SW480 (cell line): ENCODE measurements at regions not wholly inside any gene's neighbourhood (a gene's known extent, or its start where the extent isn't known, plus 50 kb on each side); places are given as distances from the start of the nearest gene placed in this dataset.
"Not testable (repeated sequence)": the region's sequence is repeated elsewhere in the genome, so short reads cannot be mapped to it uniquely, and the experiment has no call there.

Experiments
- DNase-seq: peaks from one replicate; pipeline ENCODE4 v3.0.0-alpha.2; 2016; ENCODE audit warnings: low spot score

- DNase-seq: no peak
Observed at GRCh38 chr12:59344224-59344623, 251.6 kb upstream of the SLC16A7 start.

GRCh38 chr12:59329462-59329861 is 266.4 kb upstream of the SLC16A7 start:
- DNase-seq: no peak

- not testable (repeated sequence) for DNase-seq
Observed at GRCh38 chr12:59328395-59329075, 267.3 kb upstream of the SLC16A7 start.

GRCh38 chr12:59326457-59326856 is 269.4 kb upstream of the SLC16A7 start:
- DNase-seq: not testable (repeated sequence)

DNA sequence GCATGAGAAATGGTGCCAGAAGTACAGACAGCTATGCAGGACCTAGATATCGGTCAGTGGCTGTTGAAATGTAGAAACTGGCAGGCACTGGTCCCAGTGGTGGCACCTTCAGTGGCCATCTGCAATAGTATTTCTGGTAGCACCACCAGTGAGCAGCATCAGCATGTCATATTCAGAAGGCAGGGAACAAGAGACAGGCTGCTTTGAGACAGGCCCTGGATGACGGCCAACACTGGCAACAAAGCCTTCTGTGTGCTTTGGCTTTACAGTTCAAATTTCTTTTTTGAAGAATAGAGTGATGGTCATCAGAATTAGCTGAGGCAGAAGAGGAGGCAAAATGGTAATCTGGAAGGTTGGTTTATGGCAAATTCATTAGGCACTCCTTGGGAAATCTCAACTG is 273.4 kb upstream of the SLC16A7 start:
- no peak for DNase-seq

DNA sequence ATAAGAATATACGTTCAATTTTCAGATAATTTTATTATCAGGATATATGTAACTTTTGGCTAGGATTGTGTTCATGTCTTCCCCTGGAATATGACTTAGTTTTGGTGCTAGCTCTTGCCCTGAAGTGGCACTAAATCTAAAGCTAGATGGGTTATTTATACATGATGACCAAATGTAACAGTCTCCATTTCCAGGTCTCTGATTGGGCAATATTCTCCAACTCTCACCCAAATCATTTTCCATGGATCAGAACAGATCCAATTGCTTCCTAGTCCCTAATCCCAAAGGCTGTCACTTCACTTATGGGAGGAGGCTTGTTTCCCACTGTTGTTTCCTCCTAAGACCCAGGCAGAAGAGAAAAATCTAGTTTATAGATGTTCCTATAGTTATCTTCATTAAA is 274.6 kb upstream of the SLC16A7 start:
- no peak for DNase-seq

DNA sequence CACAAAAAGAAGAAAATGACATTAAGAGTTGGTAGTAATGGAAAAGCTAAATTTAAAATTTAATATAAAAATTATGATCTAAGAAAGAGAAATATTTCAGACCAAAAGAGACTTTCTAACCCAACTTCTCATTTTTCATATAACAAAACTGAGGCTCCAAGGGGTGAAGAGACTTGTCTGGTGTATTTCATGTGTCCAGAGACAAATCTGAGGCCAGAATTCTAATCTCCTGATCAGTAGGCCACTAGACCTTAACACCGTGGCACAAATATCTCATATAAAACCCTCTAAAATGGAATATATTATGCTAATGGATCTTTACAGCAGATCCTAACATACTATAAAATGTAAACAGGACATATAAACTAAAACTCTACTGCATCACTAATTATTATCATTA is 275.7 kb upstream of the SLC16A7 start:
- DNase-seq: no peak

DNA sequence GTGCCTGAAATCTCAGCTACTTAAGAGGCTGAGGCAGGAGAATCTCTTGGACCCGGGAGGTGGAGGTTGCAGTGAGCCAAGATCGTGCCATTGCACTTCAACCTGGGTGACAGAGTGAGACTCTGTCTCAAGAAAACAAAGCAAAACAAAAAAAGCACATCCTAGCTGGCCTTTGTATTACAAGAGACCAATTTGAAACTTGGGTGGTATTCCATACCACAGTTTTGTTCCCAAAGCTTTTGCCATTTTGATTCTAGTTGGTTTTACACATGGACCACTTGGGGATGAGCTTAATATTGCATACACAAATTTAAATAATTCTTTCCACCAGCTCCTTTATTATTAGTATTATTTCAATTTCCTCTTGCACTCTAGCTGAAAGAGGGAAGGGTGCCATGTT is 276.9 kb upstream of the SLC16A7 start:
- no peak for DNase-seq

DNA sequence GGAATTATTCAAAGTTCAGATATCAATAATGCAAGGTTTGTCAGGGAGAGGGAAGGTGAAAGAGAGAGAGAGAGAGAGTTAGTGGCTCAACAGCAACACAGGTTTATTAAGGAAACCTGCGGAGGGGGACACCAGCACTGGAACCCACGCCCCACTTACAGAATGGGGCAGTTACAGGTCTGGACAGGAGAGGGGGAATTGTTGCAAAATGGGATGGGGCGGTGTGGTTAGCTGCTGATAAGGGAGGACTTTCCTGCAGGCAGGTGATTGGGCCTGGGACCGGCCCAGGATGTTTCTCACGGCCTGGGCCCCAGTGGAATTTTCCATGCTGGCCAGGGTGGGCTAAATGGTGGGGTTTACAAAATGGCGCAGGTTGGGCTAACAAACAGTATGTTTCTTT is 278.2 kb upstream of the SLC16A7 start:
- no peak for DNase-seq

DNA sequence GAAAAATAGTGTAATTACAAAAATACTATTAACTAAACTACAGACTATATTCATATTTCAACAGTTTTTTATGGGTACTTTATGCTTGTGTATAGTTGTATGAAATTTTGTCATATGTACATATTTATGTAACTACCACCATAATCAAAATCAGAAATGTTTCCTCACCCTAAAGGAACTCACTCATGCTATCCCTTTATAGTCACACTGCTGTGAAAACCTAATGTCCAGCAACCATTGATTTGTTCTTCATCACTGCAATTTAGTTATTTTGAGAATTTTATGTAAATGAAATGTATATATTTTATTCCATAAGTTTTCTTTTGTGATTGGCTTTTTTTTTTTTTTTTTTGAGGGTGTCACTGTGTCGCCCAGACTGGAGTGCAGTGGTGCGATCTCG is 278.9 kb upstream of the SLC16A7 start:
- DNase-seq: no peak

DNA sequence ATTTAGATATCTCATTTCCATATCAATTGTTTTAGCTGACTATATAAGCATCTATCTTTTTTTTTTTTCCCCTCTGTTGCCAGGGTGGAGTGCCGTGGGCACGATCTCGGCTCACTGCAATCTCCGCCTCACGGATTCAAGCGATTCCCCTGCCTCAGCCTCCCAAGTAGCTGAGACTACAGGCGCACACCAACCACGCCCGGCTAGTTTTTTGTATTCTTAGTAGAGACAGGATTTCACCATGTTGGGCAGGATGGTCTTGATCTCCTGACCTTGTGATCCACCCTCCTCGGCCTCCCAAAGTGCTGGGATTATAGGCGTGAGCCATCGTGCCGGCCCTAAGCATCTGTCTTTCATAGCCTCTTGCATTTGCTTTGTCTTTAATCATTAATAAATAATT is 279.5 kb upstream of the SLC16A7 start:
- not testable (repeated sequence) for DNase-seq

GRCh38 chr12:59314209-59314608 is 281.6 kb upstream of the SLC16A7 start:
- DNase-seq: no peak

GRCh38 chr12:59304077-59304721 is 291.6 kb upstream of the SLC16A7 start:
- no peak for DNase-seq

GRCh38 chr12:59298296-59298695 is 297.5 kb upstream of the SLC16A7 start:
- DNase-seq: no peak

- DNase-seq: no peak
Observed at GRCh38 chr12:59294221-59294620, 301.6 kb upstream of the SLC16A7 start.

- no peak for DNase-seq
Observed at GRCh38 chr12:59282999-59283398, 312.8 kb upstream of the SLC16A7 start.

DNA sequence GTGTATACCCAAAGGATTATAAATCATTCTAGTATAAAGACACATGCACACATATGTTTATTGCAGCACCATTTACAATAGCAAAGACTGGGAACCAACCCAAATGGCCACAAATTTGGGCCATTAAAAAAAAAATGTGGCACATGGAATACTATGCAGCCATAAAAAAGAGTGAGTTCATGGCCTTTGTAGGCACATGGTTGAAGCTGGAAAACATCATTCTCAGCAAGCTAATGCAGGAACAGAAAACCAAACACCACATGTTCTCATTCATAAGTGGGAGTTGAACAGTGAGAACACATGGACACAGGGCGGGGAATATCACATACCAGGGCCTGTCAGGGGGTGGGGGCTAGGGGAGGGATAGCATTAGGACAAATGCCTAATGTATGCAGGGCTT is 322.3 kb upstream of the SLC16A7 start:
- DNase-seq: not testable (repeated sequence)

DNA sequence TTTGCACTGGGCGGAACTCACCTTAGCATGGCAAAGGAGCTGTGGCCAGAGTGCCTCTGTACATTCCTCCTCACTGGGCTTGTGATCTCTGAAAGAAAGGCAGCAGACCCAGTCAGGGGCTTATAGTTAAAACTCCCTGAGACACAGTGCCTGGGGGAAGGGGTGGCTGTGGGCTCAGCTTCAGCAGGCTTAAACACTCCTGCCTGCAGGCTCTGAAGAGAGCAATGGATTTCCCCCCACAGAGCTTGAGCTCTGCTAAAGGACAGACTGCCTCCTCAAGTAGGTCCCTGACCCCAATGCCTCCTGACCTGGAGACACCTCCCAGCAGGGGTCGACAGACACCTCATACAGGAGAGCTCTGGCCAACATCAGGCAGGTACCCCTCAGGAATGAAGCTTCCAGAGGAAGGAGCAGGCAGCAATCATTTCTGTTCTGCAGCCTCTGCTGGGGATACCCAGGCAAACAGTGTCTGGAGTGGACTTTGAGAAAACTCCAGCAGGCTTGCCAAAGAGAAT is 327.5 kb upstream of the SLC16A7 start:
- DNase-seq: no peak

DNA sequence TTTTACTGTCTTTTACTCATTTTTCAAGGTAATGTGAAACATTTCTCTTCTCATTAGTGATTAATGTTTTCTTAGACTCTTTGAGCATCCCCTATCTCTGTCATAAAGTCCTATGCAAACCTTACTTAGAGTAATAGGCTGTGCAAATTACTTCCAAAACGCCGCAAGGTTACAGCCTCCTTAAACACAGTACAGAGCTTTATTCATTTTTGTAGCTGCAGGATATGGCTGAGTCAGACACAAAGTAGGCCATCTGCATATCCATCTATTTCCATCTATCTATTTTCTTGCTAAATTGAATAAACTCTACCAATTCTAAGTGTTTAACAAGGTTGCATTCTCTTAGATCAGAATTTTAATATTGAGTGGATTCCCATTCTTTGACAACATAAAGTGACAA is 335.6 kb upstream of the SLC16A7 start:
- no peak for DNase-seq

GRCh38 chr12:59252731-59253130 is 332.4 kb upstream of the LRIG3 start:
- no peak for DNase-seq

- no peak for DNase-seq
Observed at GRCh38 chr12:59250766-59251165, 330.5 kb upstream of the LRIG3 start.

DNA sequence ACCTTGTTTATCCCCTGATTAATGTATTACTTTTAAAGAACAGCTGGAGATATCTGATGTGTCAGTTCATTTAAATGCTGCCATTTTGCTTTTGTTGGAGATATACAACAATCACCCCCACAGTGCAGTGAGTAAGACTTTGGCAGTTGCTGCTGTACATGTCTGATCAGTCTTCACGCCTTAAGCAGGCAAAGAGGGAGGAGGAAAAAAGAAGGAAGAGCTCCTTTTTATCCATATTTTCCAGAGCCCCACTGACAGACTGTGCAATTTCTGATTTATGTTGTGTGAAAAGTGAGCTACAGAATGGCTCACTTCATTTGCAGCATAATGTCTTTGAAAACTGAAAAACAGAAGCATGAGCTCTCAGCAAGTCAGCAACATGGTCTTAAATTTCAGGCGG is 319.7 kb upstream of the LRIG3 start:
- DNase-seq: no peak

GRCh38 chr12:59234391-59234790 is 314.1 kb upstream of the LRIG3 start:
- no peak for DNase-seq

- DNase-seq: no peak
Observed at GRCh38 chr12:59230334-59230733, 310.0 kb upstream of the LRIG3 start.
